GM18517 (cell line): ENCODE measurements at regions not wholly inside any gene's neighbourhood (a gene's known extent, or its start where the extent isn't known, plus 50 kb on each side); places are given as distances from the start of the nearest gene placed in this dataset.

Experiments
- ATAC-seq: cut with Tn5 transposase; IDR thresholded peaks from one replicate; pipeline ENCODE4 v1.9.1; 2021; ENCODE audit warnings: mild to moderate bottlenecking, moderate library complexity; ENCODE audit not compliant: unreplicated experiment

- ATAC-seq: no peak
Observed at GRCh38 chr14:41973178-41973577, 366.5 kb downstream of the LRFN5 start.

GRCh38 chr14:41972531-41972930 lies 365.9 kb downstream of the LRFN5 start:
- no peak for ATAC-seq

GRCh38 chr14:41960281-41960680 lies 353.6 kb downstream of the LRFN5 start:
- no peak for ATAC-seq

- ATAC-seq: no peak
Observed at GRCh38 chr14:41957459-41957858, 350.8 kb downstream of the LRFN5 start.
